ENCODE measurements at regions not wholly inside any gene's neighbourhood (a gene's known extent, or its start where the extent isn't known, plus 50 kb on each side); places are given as distances from the start of the nearest gene placed in this dataset.

- no peak for DNase-seq
These were observed 79.1 kb downstream of the TRIB2 start for GRCh38 chr2:12795851-12796250.

GRCh38 chr2:12796657-12797056 lies 79.9 kb downstream of the TRIB2 start:
- no peak for DNase-seq

GRCh38 chr2:12797815-12798214 lies 81.1 kb downstream of the TRIB2 start:
- no peak for DNase-seq

GRCh38 chr2:12803607-12804006 lies 86.9 kb downstream of the TRIB2 start:
- DNase-seq: no peak

GRCh38 chr2:12804091-12804856 lies 87.5 kb downstream of the TRIB2 start:
- DNase-seq: no peak

GRCh38 chr2:12805033-12805432 lies 88.3 kb downstream of the TRIB2 start:
- no peak for DNase-seq

GRCh38 chr2:12806549-12807242 lies 90.0 kb downstream of the TRIB2 start:
- DNase-seq: no peak

- no peak for DNase-seq
These were observed 91.4 kb downstream of the TRIB2 start for GRCh38 chr2:12807907-12808810.

GRCh38 chr2:12809526-12809925 lies 92.8 kb downstream of the TRIB2 start:
- no peak for DNase-seq

GRCh38 chr2:12811916-12812315 lies 95.2 kb downstream of the TRIB2 start:
- DNase-seq: no peak

- DNase-seq: no peak
These were observed 96.4 kb downstream of the TRIB2 start for GRCh38 chr2:12813166-12813565.

GRCh38 chr2:12816379-12817306 lies 99.9 kb downstream of the TRIB2 start:
- DNase-seq: no peak

- DNase-seq: no peak
These were observed 101.1 kb downstream of the TRIB2 start for GRCh38 chr2:12817870-12818269.

GRCh38 chr2:12818416-12819102 lies 101.8 kb downstream of the TRIB2 start:
- DNase-seq: no peak

- no peak for DNase-seq
These were observed 102.4 kb downstream of the TRIB2 start for GRCh38 chr2:12819103-12819475.

GRCh38 chr2:12819721-12820120 lies 103.0 kb downstream of the TRIB2 start:
- DNase-seq: no peak

GRCh38 chr2:12821656-12822055 lies 104.9 kb downstream of the TRIB2 start:
- no peak for DNase-seq

GRCh38 chr2:12824351-12824777 lies 107.6 kb downstream of the TRIB2 start:
- DNase-seq: no peak

- DNase-seq: no peak
These were observed 108.1 kb downstream of the TRIB2 start for GRCh38 chr2:12824778-12825379.

GRCh38 chr2:12826781-12827180 lies 110.0 kb downstream of the TRIB2 start:
- no peak for DNase-seq

- DNase-seq: no peak
These were observed 111.0 kb downstream of the TRIB2 start for GRCh38 chr2:12827721-12828120.

All from effector CD8-positive, alpha-beta T cell (primary cell).